ENCODE measurements at regions not wholly inside any gene's neighbourhood (a gene's known extent, or its start where the extent isn't known, plus 50 kb on each side); places are given as distances from the start of the nearest gene placed in this dataset.
"Not testable (repeated sequence)": the region's sequence is repeated elsewhere in the genome, so short reads cannot be mapped to it uniquely, and the experiment has no call there.

DNA sequence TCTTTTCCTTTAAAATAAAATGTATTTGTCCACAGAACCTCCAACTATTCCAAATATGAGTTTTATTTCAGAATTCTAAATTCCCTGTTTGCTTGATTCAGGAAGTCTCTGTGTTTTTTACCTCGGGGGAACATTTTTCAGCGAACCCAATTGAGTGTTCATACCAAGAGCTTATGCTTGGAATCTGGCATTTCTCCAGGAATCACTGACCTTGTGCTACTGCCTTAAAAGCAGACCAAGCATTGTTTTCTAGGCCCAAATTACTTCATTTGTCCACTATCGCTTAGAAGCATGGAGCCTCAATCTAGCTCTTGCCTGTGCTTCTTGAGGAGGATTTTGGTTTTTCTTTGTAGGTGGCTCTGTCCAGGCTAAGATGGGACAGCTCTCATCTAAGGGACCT is 59.4 kb downstream of the EBLN1 start:
- no peak for DNase-seq (ENCODE audit: low spot score)

DNA sequence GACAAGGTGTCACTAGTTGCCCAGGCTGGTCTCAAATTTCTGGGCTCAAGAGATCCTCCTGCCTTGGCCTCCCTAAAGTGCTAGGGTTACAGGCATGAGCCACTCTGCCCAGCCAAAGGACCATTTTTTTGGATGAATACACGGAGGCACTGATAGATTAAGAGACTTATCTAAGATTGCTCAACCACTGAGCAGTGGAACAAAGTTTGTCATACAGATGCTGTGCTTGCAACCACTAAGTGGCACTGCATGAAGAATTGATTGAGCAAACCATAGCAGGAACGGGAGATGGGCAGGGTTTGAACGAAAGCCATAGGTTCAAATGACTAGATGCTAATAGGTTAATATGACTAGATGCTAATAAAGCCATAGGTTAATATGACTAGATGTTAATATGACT is 61.1 kb downstream of the EBLN1 start:
- DNase-seq (ENCODE audit: low spot score) = no peak

DNA sequence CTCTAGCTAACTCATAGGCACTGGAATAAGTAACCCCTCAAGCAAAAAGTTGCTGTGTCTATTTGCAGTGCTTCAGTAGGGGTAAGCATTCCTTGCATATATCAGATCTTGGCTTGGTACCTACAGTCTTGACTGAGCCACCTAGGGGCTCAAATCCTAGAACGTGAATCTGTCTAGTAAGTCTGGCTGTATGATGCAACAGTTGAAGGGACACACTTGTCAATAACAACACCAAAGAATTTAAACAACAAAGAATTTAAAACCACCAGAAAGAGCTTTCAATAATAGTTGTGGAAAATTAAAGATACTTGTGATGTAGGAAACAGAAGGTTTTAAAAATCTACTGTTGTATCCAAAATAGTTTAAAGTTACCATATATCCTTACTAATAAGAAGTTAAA is 65.4 kb downstream of the EBLN1 start:
- no peak for DNase-seq (ENCODE audit: low spot score)

DNA sequence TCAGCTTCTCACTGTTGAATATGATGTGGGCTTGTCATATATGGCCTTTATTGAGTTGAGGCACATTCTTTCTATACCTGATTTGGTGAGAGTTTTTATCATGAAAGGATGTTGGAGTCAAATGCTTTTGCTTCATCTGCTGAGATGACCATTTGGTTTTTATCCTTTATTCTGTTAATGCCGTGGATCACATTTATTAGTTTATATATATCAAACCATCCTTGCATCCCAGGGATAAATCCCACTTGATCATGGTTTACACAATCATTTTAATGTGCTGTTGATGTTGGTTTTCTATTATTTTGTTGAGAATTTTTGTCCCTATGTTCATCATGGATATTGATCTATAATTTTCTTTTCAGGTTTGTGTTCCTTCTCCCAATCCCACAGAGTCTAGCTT is 67.0 kb downstream of the EBLN1 start:
- DNase-seq (ENCODE audit: low spot score) = no peak

DNA sequence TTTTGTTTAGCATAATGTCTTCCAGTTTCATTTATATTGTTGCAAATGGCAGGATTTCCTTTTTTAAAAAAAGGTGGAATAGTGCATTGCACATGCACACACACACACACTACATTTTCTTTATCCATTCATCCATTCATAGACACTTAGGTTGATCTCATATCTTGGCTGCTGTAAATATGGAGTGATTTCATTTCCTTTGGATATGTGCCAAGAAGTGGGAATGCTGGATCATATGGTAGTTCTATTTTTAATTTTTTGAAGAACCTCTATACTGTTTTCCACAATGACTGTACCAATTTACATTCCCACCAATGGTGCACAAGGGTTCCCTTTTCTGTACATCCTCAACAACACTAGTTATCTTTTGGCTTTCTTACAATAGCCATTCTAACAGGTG is 68.9 kb downstream of the EBLN1 start:
- no peak for DNase-seq (ENCODE audit: low spot score)

DNA sequence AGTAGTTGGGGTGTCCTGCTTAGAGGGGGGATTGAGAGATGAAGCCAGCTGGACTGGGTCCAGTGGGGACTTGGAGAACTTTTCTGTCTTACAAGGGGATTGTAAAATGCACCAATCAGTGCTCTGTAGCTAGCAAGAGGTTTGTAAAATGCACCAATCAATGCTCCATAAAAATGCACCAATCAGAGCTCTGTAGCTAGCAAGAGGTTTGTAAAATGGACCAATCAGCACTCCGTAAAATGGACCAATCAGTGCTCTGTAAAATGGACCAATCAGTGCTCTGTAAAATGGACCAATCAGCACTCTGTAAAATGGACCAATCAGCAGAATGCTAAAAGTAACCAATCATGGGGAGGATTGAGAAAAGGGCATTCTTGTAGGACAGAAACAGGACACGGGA is 71.9 kb downstream of the EBLN1 start:
- not testable (repeated sequence) for DNase-seq (ENCODE audit: low spot score)

DNA sequence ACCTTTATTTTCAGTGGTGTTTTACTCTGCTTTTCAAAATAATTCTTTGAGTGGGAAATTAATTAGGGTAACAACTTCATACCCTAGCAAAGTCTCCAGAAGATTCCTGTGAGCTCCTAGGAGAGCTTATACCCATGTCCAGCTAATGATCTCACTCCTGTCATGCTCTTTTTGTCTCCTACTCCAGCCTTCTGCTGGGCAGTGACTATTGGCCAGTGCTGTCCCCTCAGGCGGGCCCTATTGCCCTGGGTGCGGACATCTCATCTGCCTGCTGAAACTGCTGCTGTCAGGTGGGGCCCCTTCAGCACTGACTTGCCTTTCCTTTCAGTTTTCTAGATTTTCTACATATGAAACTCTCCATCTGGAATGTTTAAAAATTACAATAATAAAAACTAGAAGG is 80.3 kb downstream of the EBLN1 start:
- no peak for DNase-seq (ENCODE audit: low spot score)

DNA sequence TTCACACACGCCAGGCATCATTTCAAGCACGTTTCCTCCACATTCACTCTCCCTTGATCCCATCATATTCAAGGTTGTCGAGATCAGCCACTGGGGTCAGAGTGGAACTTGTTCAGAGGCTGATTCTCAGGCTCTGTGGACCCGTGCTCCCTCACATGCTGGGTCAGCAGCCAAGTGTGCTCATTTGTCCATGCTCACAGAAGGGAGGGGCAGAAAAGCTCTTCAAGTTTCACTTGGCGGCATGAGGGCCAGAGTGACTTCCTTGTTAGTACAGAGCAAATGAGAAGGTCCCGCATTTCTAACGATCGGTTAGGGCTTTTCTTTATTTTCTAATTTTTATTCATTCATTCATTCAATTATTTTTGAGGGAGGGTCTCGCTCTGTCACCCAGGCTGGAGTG is 82.2 kb downstream of the EBLN1 start:
- DNase-seq (ENCODE audit: low spot score) = no peak

DNA sequence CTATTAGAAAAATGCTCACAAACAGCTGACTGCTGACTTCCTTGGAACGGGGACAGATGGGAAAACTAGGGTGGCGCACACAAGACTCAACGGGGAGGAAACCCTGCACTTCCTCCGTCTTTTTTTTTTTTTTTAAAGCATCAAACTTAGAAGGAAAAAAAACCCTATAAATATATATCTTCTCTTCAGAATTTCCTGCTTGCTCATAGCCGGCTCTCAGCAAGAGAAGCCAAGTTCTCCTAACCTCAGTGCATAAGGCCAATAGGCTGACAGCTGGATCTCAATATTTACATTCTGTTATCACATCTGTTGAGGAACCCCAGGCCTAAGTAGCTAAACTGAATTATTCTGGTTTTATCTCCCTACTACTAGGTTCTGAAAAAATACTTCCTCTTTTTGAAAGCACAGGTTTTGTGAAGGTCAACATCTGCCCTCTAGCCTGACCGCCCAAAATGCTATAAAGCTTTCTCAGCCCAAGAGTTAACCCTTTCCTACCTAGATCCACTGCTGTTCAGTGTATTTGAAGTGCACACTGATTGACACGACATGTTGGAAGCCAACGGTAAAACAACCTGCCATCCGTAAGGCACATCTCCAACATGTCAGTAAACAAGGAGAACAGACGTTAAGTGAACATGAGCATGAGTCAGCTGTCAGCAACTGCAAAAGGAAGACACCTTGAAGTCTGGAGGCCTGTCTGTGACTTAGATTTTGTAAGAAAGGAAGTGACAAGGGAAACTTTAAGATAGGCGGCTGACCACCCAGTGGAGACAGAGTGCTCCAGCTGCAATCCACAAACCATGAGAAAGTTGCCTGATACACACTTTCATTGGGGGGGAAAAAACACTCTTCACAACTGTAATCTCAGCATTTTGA is 83.8 kb downstream of the EBLN1 start:
- no peak for DNase-seq (ENCODE audit: low spot score)

DNA sequence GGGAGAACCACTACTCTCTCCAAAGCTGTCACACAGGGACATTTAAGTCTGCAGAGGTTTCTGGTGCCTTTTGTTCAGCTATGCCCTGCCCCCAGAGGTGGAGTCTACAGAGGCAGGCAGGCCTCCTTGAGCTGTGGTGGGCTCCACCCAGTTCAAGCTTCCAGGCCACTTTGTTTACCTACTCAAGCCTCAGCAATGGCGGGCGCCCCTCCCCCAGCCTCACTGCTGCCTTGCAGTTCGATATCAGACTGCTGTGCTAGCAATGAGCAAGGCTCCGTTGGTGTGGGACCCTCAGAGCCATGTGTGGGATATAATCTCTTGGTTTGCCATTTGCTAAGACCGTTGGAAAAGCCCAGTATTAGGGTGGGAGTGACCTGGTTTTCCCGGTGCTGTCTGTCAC is 87.0 kb downstream of the EBLN1 start:
- DNase-seq (ENCODE audit: low spot score) = not testable (repeated sequence)

DNA sequence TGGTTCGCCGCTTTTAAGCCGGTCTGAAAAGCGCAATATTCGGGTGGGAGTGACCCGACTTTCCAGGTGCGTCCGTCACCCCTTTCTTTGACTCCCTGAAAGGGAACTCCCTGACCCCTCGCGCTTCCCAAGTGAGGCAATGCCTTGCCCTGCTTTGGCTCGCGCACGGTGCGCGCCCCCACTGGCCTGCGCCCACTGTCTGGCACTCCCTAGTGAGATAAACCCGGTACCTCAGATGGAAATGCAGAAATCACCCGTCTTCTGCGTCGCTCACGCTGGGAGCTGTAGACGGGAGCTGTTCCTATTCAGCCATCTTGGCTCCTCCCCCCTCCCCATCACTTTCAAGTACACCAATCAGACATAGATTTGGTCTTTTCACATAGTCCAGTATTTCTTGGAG is 88.2 kb downstream of the EBLN1 start:
- DNase-seq (ENCODE audit: low spot score) = not testable (repeated sequence)

DNA sequence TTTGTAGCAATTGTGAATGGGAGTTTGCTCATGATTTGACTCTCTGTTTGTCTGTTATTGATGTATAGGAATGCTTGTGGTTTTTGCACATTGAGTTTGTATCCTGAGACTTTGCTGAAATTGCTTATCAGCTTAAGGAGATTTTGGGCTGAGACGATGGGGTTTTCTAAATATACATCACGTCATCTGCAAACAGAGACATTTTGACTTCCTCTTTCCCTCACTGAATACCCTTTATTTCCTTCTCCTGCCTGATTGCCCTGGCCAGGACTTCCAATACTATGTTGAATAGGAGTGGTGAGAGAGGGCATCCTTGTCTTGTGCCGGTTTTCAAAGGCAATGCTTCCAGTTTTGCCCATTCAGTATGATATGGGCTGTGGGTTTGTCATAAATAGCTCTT is 96.6 kb downstream of the EBLN1 start:
- not testable (repeated sequence) for DNase-seq (ENCODE audit: low spot score)

DNA sequence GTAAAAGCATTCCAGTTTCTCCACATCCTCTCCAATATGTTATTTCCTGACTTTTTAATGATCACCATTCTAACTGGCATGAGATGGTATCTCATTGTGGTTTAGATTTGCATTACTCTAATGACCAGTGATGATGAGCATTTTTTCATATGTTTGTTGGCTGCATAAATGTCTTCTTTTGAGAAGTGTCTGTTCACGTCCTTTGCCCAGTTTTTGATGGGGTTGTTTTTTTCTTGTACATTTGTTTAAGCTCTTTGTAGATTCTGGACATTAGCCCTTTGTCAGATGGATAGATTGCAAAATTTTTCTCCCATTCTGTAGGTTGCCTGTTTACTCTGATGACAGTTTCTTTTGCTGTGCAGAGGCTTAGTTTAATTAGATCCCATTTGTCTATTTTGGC is 97.7 kb downstream of the EBLN1 start:
- not testable (repeated sequence) for DNase-seq (ENCODE audit: low spot score)

DNA sequence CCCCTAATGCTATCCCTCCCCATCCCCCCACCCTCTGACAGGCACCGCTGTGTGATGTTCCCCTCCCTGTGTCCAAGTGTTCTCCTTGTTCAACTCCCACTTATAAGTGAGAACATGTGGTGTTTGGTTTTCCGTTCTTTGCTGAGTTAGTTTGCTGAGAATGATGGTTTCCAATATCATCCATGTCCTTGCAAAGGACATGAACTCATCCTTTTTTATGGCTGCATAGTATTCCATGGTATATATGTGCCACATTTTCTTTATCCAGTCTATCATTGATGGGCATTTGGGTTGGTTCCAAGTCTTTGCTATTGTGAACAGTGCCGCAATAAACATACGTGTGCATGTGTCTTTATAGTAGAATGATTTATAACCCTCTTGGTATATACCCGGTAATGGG is 98.2 kb downstream of the EBLN1 start:
- DNase-seq (ENCODE audit: low spot score) = not testable (repeated sequence)

DNA sequence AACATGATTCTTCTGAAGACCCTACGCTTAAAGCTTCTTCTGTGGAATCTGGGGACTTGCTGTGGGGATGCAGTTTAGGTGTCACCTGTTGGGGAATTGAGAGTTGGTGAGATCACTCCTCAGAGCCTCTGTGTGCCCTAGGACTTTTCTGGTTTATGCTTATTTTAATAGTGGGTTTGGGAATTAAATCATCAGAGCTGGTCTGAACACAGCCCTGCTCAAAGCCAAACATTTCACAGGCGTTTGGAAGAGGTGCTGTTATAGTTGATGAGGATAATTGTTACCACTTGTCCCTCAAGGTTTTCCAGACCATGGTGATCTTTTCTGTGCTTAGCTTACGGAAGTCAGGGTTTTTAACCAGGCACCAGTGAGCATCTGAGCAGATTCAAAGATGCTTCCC is 106.1 kb downstream of the EBLN1 start:
- DNase-seq (ENCODE audit: low spot score) = no peak

DNA sequence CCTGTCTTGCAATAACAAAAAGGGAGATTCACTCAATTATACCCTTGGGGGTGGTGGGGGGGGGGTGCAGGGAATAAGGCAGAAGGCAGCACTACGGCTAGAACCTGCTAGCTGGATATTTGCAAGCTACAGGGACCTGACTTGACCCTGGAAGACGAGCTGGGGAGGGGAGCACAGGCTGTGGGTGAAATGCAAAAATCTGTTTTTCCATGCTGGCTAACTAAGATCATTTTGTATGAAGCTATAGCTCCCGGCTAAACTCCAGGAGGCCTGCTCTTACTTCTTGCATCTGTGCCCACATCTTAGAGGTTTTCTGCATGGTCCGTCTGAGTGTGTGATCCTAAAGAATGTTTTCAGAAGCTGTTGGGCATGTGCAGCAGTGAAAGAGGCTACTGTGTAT is 106.6 kb downstream of the EBLN1 start:
- no peak for DNase-seq (ENCODE audit: low spot score)

DNA sequence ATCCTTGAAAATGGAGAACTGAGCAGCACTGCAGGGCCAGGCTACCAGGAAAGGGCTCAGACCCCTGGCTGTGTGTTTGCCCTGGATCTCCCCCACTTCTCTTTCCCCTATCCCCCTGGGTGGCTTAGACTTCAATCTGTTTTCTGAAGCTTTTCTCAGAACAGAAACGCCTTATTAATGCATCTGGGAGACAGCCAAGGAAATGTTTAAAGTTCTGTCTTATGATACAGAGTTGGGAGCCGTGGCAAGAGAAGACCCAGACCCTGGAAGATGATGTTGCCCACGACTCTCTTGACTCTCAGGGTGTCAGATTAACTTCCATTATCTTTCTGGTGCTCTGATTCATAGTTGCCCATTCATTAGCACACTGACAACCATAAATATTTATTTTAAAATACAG is 107.1 kb downstream of the EBLN1 start:
- DNase-seq (ENCODE audit: low spot score) = no peak

DNA sequence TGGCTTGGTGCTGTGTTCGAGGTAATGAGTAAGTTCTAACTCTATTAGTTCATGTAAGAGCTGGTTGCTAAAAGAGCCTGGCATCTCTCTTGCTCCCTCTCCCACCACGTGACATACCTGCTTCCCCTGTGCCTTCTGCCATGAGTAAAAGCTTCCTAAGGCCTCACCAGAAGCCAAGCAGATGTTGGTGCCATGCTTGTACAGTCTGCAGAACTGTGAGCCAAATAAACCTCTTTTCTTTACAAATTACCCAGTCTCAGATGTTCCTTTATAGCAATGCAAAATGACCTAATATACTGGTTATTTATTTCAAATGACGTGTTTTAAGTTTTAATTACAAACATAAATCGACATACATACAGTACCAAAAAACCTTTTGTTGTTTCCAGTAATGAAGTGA is 101.7 kb upstream of the DNAJC1 start:
- DNase-seq (ENCODE audit: low spot score) = no peak

DNA sequence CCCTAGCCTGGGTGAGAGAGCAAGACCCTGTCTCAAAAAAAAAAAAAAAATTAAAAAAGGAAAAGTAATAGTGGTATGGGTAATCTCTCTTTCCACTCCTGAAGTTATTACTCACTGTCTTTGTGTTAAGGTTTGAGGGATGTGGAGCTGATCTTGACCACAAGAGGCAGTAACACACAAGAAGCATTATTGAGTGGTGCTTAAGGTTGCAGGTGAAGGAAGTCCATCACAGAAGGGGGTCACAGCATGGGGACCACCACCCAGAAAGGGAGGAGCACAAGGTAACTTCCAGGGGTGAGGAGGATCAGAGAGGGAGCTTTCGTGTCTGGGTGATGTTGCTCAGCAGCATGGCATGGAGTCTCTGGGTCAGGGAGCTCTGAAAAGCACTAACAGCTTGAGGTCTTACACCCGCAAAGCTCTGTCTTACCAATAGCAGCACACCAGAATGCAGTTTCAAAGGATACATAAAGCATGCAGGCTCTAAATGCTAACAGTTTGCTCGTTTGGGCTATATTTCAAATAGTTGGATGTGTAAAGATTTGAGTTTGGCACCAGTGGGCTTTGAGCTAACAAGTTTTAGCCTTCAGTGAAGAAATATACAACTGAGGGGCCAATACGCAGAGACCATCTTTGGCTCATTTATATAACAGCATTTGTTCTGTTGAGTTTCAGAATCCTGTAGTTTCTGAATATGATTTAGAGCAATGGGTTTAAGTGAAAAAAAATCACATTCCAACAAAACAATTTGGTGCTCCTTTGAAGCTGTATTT is 100.4 kb upstream of the DNAJC1 start:
- DNase-seq (ENCODE audit: low spot score) = no peak

DNA sequence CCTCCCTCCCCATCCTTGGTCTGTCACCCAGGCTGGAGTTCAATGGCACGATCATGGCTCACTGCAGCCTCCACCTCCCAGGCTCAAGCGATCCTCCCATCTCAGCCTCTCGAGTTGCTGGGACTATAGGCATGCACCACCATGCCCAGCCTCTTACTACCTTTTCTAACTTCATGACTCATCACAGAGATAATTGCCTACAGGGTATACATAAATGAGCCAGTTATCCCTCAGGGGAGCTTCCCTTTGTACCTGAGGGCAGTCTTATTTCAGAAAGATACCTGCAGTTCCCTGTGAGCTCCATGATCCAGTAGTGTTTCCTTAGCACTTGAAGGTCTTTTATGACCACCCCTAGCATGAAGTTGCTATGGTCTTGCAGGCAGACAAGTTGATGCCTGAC is 94.2 kb upstream of the DNAJC1 start:
- no peak for DNase-seq (ENCODE audit: low spot score)

DNA sequence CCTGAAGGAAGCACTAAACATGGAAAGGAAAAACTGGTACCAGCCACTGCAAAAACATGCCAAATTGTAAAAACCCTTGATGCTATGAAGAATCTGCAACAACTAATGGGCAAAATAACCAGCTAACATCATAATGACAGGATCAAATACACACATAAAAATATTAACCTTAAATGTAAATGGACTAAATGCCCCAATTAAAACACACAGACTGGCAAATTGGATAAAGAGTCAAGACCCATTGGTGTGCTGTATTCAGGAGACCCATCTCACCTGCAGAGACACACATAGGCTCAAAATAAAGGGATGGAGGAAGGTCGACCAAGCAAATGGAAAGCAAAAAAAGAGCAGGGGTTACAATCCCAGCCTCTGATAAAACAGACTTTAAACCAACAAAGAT is 87.7 kb upstream of the DNAJC1 start:
- not testable (repeated sequence) for DNase-seq (ENCODE audit: low spot score)

DNA sequence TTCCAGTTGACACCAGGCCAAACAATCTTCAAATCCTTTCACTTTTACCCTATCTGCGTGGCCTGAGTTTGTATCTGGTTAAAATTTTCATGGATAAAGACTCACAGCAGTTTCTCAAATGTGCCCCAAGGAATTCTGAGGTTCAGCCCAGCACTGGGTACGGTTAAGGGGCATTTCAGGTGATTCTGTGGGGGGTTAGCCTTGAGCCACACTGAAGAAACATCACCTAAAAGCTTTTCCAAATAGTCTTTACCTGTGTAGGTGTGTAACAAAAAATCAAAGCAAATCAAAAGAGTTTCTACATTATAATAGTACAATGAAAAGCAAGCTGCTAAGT is 83.8 kb upstream of the DNAJC1 start:
- no peak for DNase-seq (ENCODE audit: low spot score)

DNA sequence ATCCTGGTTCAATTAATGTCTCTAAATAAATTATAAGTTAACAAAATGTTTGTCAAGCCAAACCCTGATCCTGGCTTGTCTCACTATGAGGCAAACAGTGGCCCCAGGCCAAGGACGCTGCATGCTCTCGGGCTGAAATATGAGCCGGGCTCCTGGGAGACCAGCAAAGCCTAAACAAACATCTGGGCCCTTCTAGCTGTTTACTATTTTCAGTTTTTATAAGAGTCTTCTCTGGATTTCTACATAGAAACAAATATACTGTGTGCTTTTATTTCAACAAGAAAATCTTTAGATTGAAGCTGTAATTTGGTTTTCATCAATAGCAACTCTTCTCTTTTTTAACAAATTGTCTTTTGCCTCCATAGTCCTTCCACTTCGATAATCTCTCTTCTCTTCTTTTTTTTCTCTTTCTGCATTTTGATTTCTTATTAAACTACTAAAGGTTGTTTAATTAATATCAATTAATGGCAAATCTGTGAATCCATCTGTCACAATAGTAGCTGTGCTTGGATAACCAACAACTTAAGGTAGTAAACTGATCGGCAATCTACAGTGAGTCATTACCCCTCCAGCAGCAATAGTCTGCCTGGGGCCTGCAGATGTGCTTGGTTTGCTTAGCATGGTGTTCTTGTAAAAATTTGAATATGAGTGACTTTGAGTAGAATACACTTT is 83.3 kb upstream of the DNAJC1 start:
- peak; percentile 55 for DNase-seq (ENCODE audit: low spot score)

All from pons (tissue), 1 donor.